Lung (tissue), 11 donors: ENCODE measurements at regions not wholly inside any gene's neighbourhood (a gene's known extent, or its start where the extent isn't known, plus 50 kb on each side); places are given as distances from the start of the nearest gene placed in this dataset.

Experiments used
- ATAC-seq: fragments of 200-7000 bp; cut with Tn5 transposase; one replicate; pipeline ENCODE4 v1.9.1; 2020; ENCODE audit warnings: moderate number of reproducible peaks; ENCODE audit not compliant: insufficient read depth, low FRiP score
- DNase-seq, 3 donors: peaks; one replicate each; pipeline ENCODE4 v3.0.0-alpha.2; 2013 to 2017
- H3K27ac ChIP-seq, 2 donors: one replicate each; pipeline ENCODE4 v1.5.1; 2013; ENCODE audit warnings: mild to moderate bottlenecking in 2 of 2, moderate library complexity in 2 of 2, control low read depth in 1 of 2, inconsistent platforms in 1 of 2, low read depth in 1 of 2, low read length in 1 of 2
- H3K27me3 ChIP-seq, 3 donors: one replicate each; pipeline ENCODE4 v1.5.1; 2013; ENCODE audit warnings: low read length in 2 of 3; ENCODE audit not compliant: control insufficient read depth in 3 of 3, insufficient read depth in 3 of 3
- H3K36me3 ChIP-seq, 4 donors: one replicate each; pipeline ENCODE4 v1.5.1; 2013; ENCODE audit warnings: low read length in 4 of 4, mild to moderate bottlenecking in 1 of 4, moderate library complexity in 1 of 4; ENCODE audit not compliant: control insufficient read depth in 4 of 4, insufficient read depth in 4 of 4
- H3K4me1 ChIP-seq, 5 donors: one replicate each; pipeline ENCODE4 v1.5.1; 2013; ENCODE audit warnings: low read length in 5 of 5, mild to moderate bottlenecking in 2 of 5, moderate library complexity in 1 of 5; ENCODE audit not compliant: control insufficient read depth in 5 of 5, insufficient read depth in 5 of 5
- H3K4me3 ChIP-seq: one replicate; pipeline ENCODE4 v1.5.1; 2013; ENCODE audit warnings: mild to moderate bottlenecking, control low read depth, moderate library complexity
- H3K9ac ChIP-seq, 2 donors: one replicate each; pipeline ENCODE4 v1.5.1; 2013; ENCODE audit warnings: low read length in 2 of 2, control low read depth in 1 of 2; ENCODE audit not compliant: insufficient read depth in 1 of 2
- H3K9me3 ChIP-seq, 4 donors: one replicate each; pipeline ENCODE4 v1.5.1; 2013; ENCODE audit warnings: low read length in 3 of 4, mild to moderate bottlenecking in 1 of 4, moderate library complexity in 1 of 4; ENCODE audit not compliant: control insufficient read depth in 4 of 4, insufficient read depth in 3 of 4
- CTCF ChIP-seq: IDR thresholded peaks from 2 replicates; pipeline ENCODE4 v1.5.1; 2012; ENCODE audit warnings: mild to moderate bottlenecking; ENCODE audit errors: control extremely low read depth, extremely low read depth
- WGBS, 2 donors: extraction: QIAGEN DNeasy Blood & Tissue Kit; methylation state at CpG; one replicate each; pipeline ENCODE4 v1.1.7; 2013; 5-methylcytosine and 5-hydroxymethylcytosine counted together
- donor health status: control.
- donor health status: control.
- donor health status: Bipolar disorder and iron deficiency.
- donor health status: healthy.
- donor health status: DM: yes; HTN: yes; CAD: no.

GRCh38 chr3:18723206-18723810, 298.2 kb upstream of the SATB1 start:
- DNase-seq (no peak), ATAC-seq (no peak)

DNA sequence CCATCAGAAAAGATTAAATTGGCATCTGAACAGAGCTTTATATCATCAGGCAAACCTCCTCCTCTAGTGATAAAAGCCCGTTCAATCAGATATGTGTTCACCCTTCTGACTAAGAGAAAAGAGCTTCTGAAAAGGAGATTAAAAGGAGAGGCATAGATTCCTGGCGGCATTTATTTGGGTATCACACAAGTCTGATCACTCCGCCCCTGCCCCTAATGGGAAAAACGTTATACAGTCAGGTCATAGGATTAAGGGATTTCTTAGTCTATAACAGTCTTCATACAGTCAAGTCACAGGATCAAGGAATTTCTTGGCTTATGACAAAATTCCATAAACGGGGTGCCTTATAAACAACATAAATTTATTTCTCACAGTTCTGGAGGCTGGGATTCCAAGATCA, 295.4 kb upstream of the SATB1 start:
- Histone ChIP-seq H3K4me3 (no peak overlapping the region), H3K9me3 (no peaks in the 10 kb centered on the region), H3K36me3 (no peaks in the 10 kb centered on the region), H3K9ac (no peak overlapping the region), H3K27me3 (no peaks in the 10 kb centered on the region), H3K4me1 (no peaks in the 10 kb centered on the region), H3K27ac (no peak overlapping the region)
- no peak for ATAC-seq
- no peak for DNase-seq
- TF ChIP-seq CTCF, result no peak
- 82 to 85% methylated on average over 5 of the region's 5 CpGs for WGBS, 2 donors

More at GRCh38 chr3:18723206-18723810, 298.2 kb upstream of the SATB1 start:
- Histone ChIP-seq H3K36me3 (no peaks in the 10 kb centered on the region), H3K4me1 (peaks cover 0 to 5% (median 0%) of the 10 kb centered on the region in 5 donors), H3K27ac (no peak overlapping the region), H3K9ac (no peak overlapping the region), H3K9me3 (no peaks in the 10 kb centered on the region), H3K4me3 (no peak overlapping the region), H3K27me3 (no peaks in the 10 kb centered on the region)
- WGBS, 2 donors, result 38 to 81% methylated on average over 1 of the region's 1 CpG
- TF ChIP-seq CTCF, result no peak

DNA sequence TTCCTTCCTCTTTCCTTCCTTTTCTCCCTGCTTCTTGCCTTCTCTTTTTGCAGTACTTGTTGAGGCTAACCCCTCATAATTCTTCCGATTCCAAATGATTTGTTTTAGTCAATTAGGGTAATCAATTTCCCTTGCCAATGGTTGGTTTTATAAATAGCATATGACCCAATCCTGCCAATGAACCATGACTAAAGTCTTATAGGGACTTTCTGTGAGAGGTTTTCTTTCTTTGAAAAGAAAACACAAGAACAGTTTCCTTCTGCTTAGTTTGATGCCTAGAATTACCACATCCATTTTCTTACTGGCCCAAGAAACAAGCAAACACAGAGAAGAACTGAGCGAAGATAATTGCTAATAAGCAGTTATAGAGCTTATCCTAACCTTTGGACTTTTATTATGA, 292.5 kb upstream of the SATB1 start:
- H3K27me3 ChIP-seq, result no peaks in the 10 kb centered on the region
- DNase-seq (no peak), ATAC-seq (no peak)
- 81 to 90% methylated on average over 2 of the region's 2 CpGs for WGBS, 2 donors
- H3K9ac ChIP-seq, result no peak overlapping the region
- H3K9me3 ChIP-seq, result no peaks in the 10 kb centered on the region
- no peak overlapping the region for H3K4me3 ChIP-seq
- no peak for TF ChIP-seq CTCF
- no peaks in the 10 kb centered on the region for H3K4me1 ChIP-seq
- H3K36me3 ChIP-seq, result no peaks in the 10 kb centered on the region
- no peak overlapping the region for H3K27ac ChIP-seq

- WGBS, 2 donors, result 87 to 92% methylated on average over 3 of the region's 3 CpGs
- no peaks in the 10 kb centered on the region for H3K4me1 ChIP-seq
- no peak for DNase-seq
Measured at GRCh38 chr3:18716821-18717220, 291.7 kb upstream of the SATB1 start.

More at GRCh38 chr3:18716821-18717220, 291.7 kb upstream of the SATB1 start:
- Histone ChIP-seq H3K9me3 (no peaks in the 10 kb centered on the region), H3K27ac (no peak overlapping the region), H3K27me3 (no peaks in the 10 kb centered on the region), H3K9ac (no peak overlapping the region), H3K36me3 (no peaks in the 10 kb centered on the region), H3K4me3 (no peak overlapping the region)
- no peak for ATAC-seq
- TF ChIP-seq CTCF, result no peak
